ENCODE measurements at regions not wholly inside any gene's neighbourhood (a gene's known extent, or its start where the extent isn't known, plus 50 kb on each side); places are given as distances from the start of the nearest gene placed in this dataset.

- ChIA-PET CTCF (interaction anchor here (0.8 to 24.4 kb wide), 2 partner anchors 92 to 360 kb away, joined by 4 to 525 read pairs; partner anchors contain the start of gene ZFP36L2), POLR2A (no interaction called here)
- Mint-ChIP-seq H3K9me3 (peaks cover 4% of the 10 kb centered on the region), H3K36me3 (ENCODE audit: low read depth) (peaks cover 8% of the 10 kb centered on the region), H3K4me3 (no peak overlapping the region), H3K4me1 (peaks cover 55% of the 10 kb centered on the region), H3K27ac (no peak overlapping the region), H3K27me3 (no peaks in the 10 kb centered on the region)
- no peak for DNase-seq
These were observed 101.7 kb downstream of the ZFP36L2 start for GRCh38 chr2:43124687-43125057.

GRCh38 chr2:43123981-43124686 is 102.3 kb downstream of the ZFP36L2 start:
- H3K27ac Mint-ChIP-seq, result peak overlapping the region; percentile 27
- CTCF ChIA-PET, result interaction anchor here (24.4 kb wide), 1 partner anchor 93 kb away, joined by 525 read pairs; the partner anchor contains the start of gene ZFP36L2
- H3K9me3 Mint-ChIP-seq, result peaks cover 9% of the 10 kb centered on the region
- peaks cover 50% of the 10 kb centered on the region for H3K4me1 Mint-ChIP-seq
- no peak for DNase-seq
- H3K36me3 Mint-ChIP-seq (ENCODE audit: low read depth), result peaks cover 13% of the 10 kb centered on the region
- H3K27me3 Mint-ChIP-seq, result no peaks in the 10 kb centered on the region
- no peak overlapping the region for H3K4me3 Mint-ChIP-seq
- POLR2A ChIA-PET, result no interaction called here

GRCh38 chr2:43123486-43123885 is 102.9 kb downstream of the ZFP36L2 start:
- CTCF ChIA-PET, result interaction anchor here (0.6 to 24.4 kb wide), 2 partner anchors 11 to 93 kb away, joined by 4 to 525 read pairs; partner anchors contain the start of gene ZFP36L2
- H3K27ac Mint-ChIP-seq, result peak overlapping the region; percentile 27

GRCh38 chr2:43123028-43123427 is 103.4 kb downstream of the ZFP36L2 start:
- H3K27ac Mint-ChIP-seq, result no peak overlapping the region
- ChIA-PET POLR2A (no interaction called here), CTCF (interaction anchor here (0.6 to 24.4 kb wide), 2 partner anchors 10 to 94 kb away, joined by 4 to 525 read pairs; partner anchors contain the start of gene ZFP36L2)
- peaks cover 19% of the 10 kb centered on the region for H3K36me3 Mint-ChIP-seq (ENCODE audit: low read depth)
- H3K4me3 Mint-ChIP-seq, result no peak overlapping the region
- peaks cover 17% of the 10 kb centered on the region for H3K9me3 Mint-ChIP-seq
- DNase-seq, result no peak
- no peaks in the 10 kb centered on the region for H3K27me3 Mint-ChIP-seq
- H3K4me1 Mint-ChIP-seq, result peaks cover 39% of the 10 kb centered on the region

More at GRCh38 chr2:43123486-43123885, 102.9 kb downstream of the ZFP36L2 start:
- Mint-ChIP-seq H3K4me1 (peaks cover 43% of the 10 kb centered on the region), H3K36me3 (ENCODE audit: low read depth) (peaks cover 19% of the 10 kb centered on the region), H3K4me3 (no peak overlapping the region), H3K9me3 (peaks cover 15% of the 10 kb centered on the region), H3K27me3 (no peaks in the 10 kb centered on the region)
- no peak for DNase-seq
- POLR2A ChIA-PET, result no interaction called here

- CTCF ChIA-PET, result interaction anchor here (1.1 to 24.4 kb wide), 2 partner anchors 18 to 95 kb away, joined by 3 to 525 read pairs; partner anchors contain the start of gene ZFP36L2
These were observed 104.7 kb downstream of the ZFP36L2 start for GRCh38 chr2:43121580-43122314.

GRCh38 chr2:43119303-43119702 is 107.1 kb downstream of the ZFP36L2 start:
- CTCF ChIA-PET, result no interaction called here
- H3K4me1 Mint-ChIP-seq, result peaks cover 9% of the 10 kb centered on the region
- POLR2A ChIA-PET, result no interaction called here

More at GRCh38 chr2:43121580-43122314, 104.7 kb downstream of the ZFP36L2 start:
- H3K27me3 Mint-ChIP-seq, result no peaks in the 10 kb centered on the region
- peaks cover 29% of the 10 kb centered on the region for H3K4me1 Mint-ChIP-seq
- H3K27ac Mint-ChIP-seq, result no peak overlapping the region
- peaks cover 19% of the 10 kb centered on the region for H3K36me3 Mint-ChIP-seq (ENCODE audit: low read depth)
- POLR2A ChIA-PET, result no interaction called here
- DNase-seq, result no peak
- no peak overlapping the region for H3K4me3 Mint-ChIP-seq
- H3K9me3 Mint-ChIP-seq, result peaks cover 20% of the 10 kb centered on the region

GRCh38 chr2:43117521-43118143 is 108.8 kb downstream of the ZFP36L2 start:
- peaks cover 25% of the 10 kb centered on the region for H3K36me3 Mint-ChIP-seq (ENCODE audit: low read depth)
- H3K4me1 Mint-ChIP-seq, result no peaks in the 10 kb centered on the region
- no peak for DNase-seq
- POLR2A ChIA-PET, result no interaction called here
- no peaks in the 10 kb centered on the region for H3K27me3 Mint-ChIP-seq
- H3K27ac Mint-ChIP-seq, result no peak overlapping the region
- no peak overlapping the region for H3K4me3 Mint-ChIP-seq
- peaks cover 22% of the 10 kb centered on the region for H3K9me3 Mint-ChIP-seq
- CTCF ChIA-PET, result interaction anchor here (1.2 to 1.4 kb wide), 2 partner anchors 10 to 111 kb away, joined by 3 to 5 read pairs; no protein-coding TSS in a partner anchor

More at GRCh38 chr2:43119303-43119702, 107.1 kb downstream of the ZFP36L2 start:
- no peak overlapping the region for H3K4me3 Mint-ChIP-seq
- peaks cover 25% of the 10 kb centered on the region for H3K36me3 Mint-ChIP-seq (ENCODE audit: low read depth)
- H3K9me3 Mint-ChIP-seq, result peaks cover 20% of the 10 kb centered on the region
- H3K27ac Mint-ChIP-seq, result no peak overlapping the region
- DNase-seq, result no peak
- no peaks in the 10 kb centered on the region for H3K27me3 Mint-ChIP-seq

- ChIA-PET POLR2A (interaction anchor here (0.6 kb wide), 1 partner anchor 50 kb away, joined by 3 read pairs; no protein-coding TSS in a partner anchor), CTCF (interaction anchor here (1.2 to 1.4 kb wide), 2 partner anchors 10 to 111 kb away, joined by 3 to 5 read pairs; no protein-coding TSS in a partner anchor)
- no peak for DNase-seq
These were observed 109.4 kb downstream of the ZFP36L2 start for GRCh38 chr2:43116988-43117387.

GRCh38 chr2:43115881-43116280 is 110.5 kb downstream of the ZFP36L2 start:
- CTCF ChIA-PET, result interaction anchor here (1.4 kb wide), 1 partner anchor 11 kb away, joined by 5 read pairs; no protein-coding TSS in a partner anchor
- POLR2A ChIA-PET, result no interaction called here

More at GRCh38 chr2:43116988-43117387, 109.4 kb downstream of the ZFP36L2 start:
- Mint-ChIP-seq H3K4me3 (no peak overlapping the region), H3K27me3 (no peaks in the 10 kb centered on the region), H3K27ac (no peak overlapping the region), H3K36me3 (ENCODE audit: low read depth) (peaks cover 20% of the 10 kb centered on the region), H3K4me1 (no peaks in the 10 kb centered on the region), H3K9me3 (peaks cover 20% of the 10 kb centered on the region)

GRCh38 chr2:43114210-43114609 is 112.2 kb downstream of the ZFP36L2 start:
- H3K4me3 Mint-ChIP-seq, result no peak overlapping the region
- no peak for DNase-seq
- H3K4me1 Mint-ChIP-seq, result no peaks in the 10 kb centered on the region
- peaks cover 14% of the 10 kb centered on the region for H3K36me3 Mint-ChIP-seq (ENCODE audit: low read depth)
- no peaks in the 10 kb centered on the region for H3K27me3 Mint-ChIP-seq
- no peak overlapping the region for H3K27ac Mint-ChIP-seq
- H3K9me3 Mint-ChIP-seq, result peaks cover 14% of the 10 kb centered on the region
- ChIA-PET POLR2A (no interaction called here), CTCF (interaction anchor here (0.7 to 0.9 kb wide), 3 partner anchors 43 to 320 kb away, joined by 3 read pairs; no protein-coding TSS in a partner anchor)

More at GRCh38 chr2:43115881-43116280, 110.5 kb downstream of the ZFP36L2 start:
- no peak for DNase-seq
- Mint-ChIP-seq H3K27me3 (no peaks in the 10 kb centered on the region), H3K36me3 (ENCODE audit: low read depth) (peaks cover 20% of the 10 kb centered on the region), H3K4me3 (no peak overlapping the region), H3K9me3 (peaks cover 20% of the 10 kb centered on the region), H3K27ac (no peak overlapping the region), H3K4me1 (no peaks in the 10 kb centered on the region)

- H3K27me3 Mint-ChIP-seq, result no peaks in the 10 kb centered on the region
- CTCF ChIA-PET, result interaction anchor here (0.6 to 1.4 kb wide), 2 partner anchors 15 to 19 kb away, joined by 3 to 4 read pairs; no protein-coding TSS in a partner anchor
- peaks cover 7% of the 10 kb centered on the region for H3K36me3 Mint-ChIP-seq (ENCODE audit: low read depth)
- DNase-seq, result no peak
- no peak overlapping the region for H3K27ac Mint-ChIP-seq
- POLR2A ChIA-PET, result no interaction called here
- H3K9me3 Mint-ChIP-seq, result peaks cover 2% of the 10 kb centered on the region
- no peaks in the 10 kb centered on the region for H3K4me1 Mint-ChIP-seq
- H3K4me3 Mint-ChIP-seq, result no peak overlapping the region
These were observed 114.4 kb downstream of the ZFP36L2 start for GRCh38 chr2:43111788-43112554.

GRCh38 chr2:43110442-43110871 is 115.9 kb downstream of the ZFP36L2 start:
- Mint-ChIP-seq H3K27ac (no peak overlapping the region), H3K27me3 (no peaks in the 10 kb centered on the region), H3K4me1 (peaks cover 4% of the 10 kb centered on the region), H3K9me3 (peaks cover 2% of the 10 kb centered on the region), H3K4me3 (no peak overlapping the region), H3K36me3 (ENCODE audit: low read depth) (peaks cover 7% of the 10 kb centered on the region)
- no peak for DNase-seq
- ChIA-PET POLR2A (no interaction called here), CTCF (interaction anchor here (0.7 to 1.4 kb wide), 3 partner anchors 12 to 134 kb away, joined by 3 to 4 read pairs (median 4); no protein-coding TSS in a partner anchor)
